ENCODE measurements at regions not wholly inside any gene's neighbourhood (a gene's known extent, or its start where the extent isn't known, plus 50 kb on each side); places are given as distances from the start of the nearest gene placed in this dataset.

DNA sequence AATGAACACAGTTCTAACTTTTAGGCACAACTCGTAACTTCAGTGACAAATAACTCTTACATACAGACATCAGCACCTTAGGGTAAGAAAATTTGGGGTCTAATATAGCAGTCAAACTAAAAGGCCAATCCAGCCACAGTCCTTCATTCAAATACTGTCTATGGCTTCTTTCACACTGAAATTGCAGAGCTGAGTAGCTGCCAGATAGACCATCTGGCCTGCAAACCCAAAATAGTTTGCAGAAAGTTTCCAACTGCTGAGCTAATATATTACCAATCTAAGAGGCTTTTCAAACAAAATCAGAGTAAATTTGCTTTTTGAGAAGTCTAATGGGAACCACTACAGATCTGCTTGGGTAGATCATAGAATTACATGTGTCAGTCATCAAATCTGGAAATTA, 183.4 kb downstream of the GALR1 start:
- TF ChIP-seq EZH2 (IDR thresholded peaks at IDR 0.05; ENCODE audit: borderline replicate concordance, low read depth, low read length, severe bottlenecking), result no peak
- no peak for TF ChIP-seq CTCF (IDR thresholded peaks at IDR 0.05; ENCODE audit: borderline replicate concordance, extremely low read depth, low read length, poor library complexity, severe bottlenecking)

Data from DND-41 (cell line).